HepG2 (cell line): ENCODE measurements at regions not wholly inside any gene's neighbourhood (a gene's known extent, or its start where the extent isn't known, plus 50 kb on each side); places are given as distances from the start of the nearest gene placed in this dataset.
A peak's percentile ranks its signal among the peaks of the same experiment; 100 is the strongest.

Experiments used
- ATAC-seq: fragments of 200-7000 bp; cut with Tn5 transposase; 3 replicates; pipeline ENCODE4 v1.9.1; 2020; ENCODE audit warnings: mild to moderate bottlenecking, moderate library complexity
- BruUV-seq: library from RNA; stranded (reverse); fragments of 400-500 nt; replicated peaks from 2 replicates; lab custom pipeline; 2021; lab: Mats Ljungman, UMichigan
- CTCF ChIA-PET: fragments of 300-600 bp; formaldehyde crosslinking; extraction: SDS; loops from one replicate; lab custom pipeline; 2021; ENCODE audit warnings: low total read pairs, inconsistent platforms, low intra/inter-chr PET ratio; lab: Yijun Ruan, JAX
- POLR2A ChIA-PET: fragments of 350-600 bp; sonication (Branson Sonifier 250); formaldehyde crosslinking; loops from one replicate; lab custom pipeline; 2020; ENCODE audit warnings: antibody characterized with exemption, inconsistent platforms; lab: Yijun Ruan, JAX
- DNase-seq: peaks from one replicate; pipeline ENCODE4 v3.0.0-alpha.2; 2015; ENCODE audit warnings: low spot score
- FAIRE-seq: peaks from 3 replicates; lab custom pipeline; 2011; peaks lifted over from hg19 to GRCh38; lab: Jason Lieb, UNC
- H2AFZ ChIP-seq: one replicate; pipeline ENCODE4 v1.6.1; 2011; ENCODE audit warnings: low read length, inconsistent platforms
- H3K27ac ChIP-seq: fragments of 300-600 bp; 3 replicates; pipeline ENCODE4 v1.8.0; 2011; ENCODE audit warnings: mixed run types, mild to moderate bottlenecking, mixed read lengths, low read length, inconsistent platforms; ENCODE audit not compliant: insufficient read depth; ENCODE audit errors: extremely low read length
- H3K27me3 ChIP-seq, 2 experiments: fragments of 200-600 bp in 1 of 2; 2 replicates in 1 of 2; 3 replicates in 1 of 2; pipeline versions ENCODE4 v1.6.0 to v1.8.0; 2011; ENCODE audit warnings: low read length in 2 of 2, mild to moderate bottlenecking in 2 of 2, moderate library complexity in 2 of 2, inconsistent platforms in 1 of 2; ENCODE audit not compliant: insufficient read depth in 2 of 2, control insufficient read depth in 1 of 2
- H3K36me3 ChIP-seq, 2 experiments: fragments of 200-600 bp in 1 of 2; replicated peaks in 1 of 2; 2 replicates in 1 of 2; 3 replicates in 1 of 2; pipeline versions ENCODE4 v1.5.1 to v1.8.0; 2011; ENCODE audit warnings: low read length in 2 of 2, inconsistent platforms in 1 of 2; ENCODE audit not compliant: insufficient read depth in 2 of 2, control insufficient read depth in 1 of 2
- H3K4me1 ChIP-seq: 2 replicates; pipeline ENCODE4 v1.5.1; 2012; ENCODE audit warnings: low read length, inconsistent platforms; ENCODE audit not compliant: insufficient read depth
- H3K4me2 ChIP-seq: 2 replicates; pipeline ENCODE4 v1.6.0; 2011; ENCODE audit warnings: low read depth, low read length, inconsistent platforms
- H3K4me3 ChIP-seq, 3 experiments: fragments of 200-600 bp in 1 of 3; sonication (generic), shearing (Covaris generic) in 1 of 3; replicated peaks in 1 of 3; 2 replicates each; pipeline ENCODE4 v1.5.1; 2011 to 2016; ENCODE audit warnings: low read length in 3 of 3, inconsistent platforms in 2 of 3, low read depth in 2 of 3, mild to moderate bottlenecking in 2 of 3, control low read depth in 1 of 3, mixed read lengths in 1 of 3; ENCODE audit not compliant: insufficient read depth in 1 of 3
- H3K79me2 ChIP-seq: one replicate; pipeline ENCODE4 v1.6.1; 2011; ENCODE audit warnings: low read length, inconsistent platforms; ENCODE audit not compliant: insufficient read depth
- H3K9ac ChIP-seq: 2 replicates; pipeline ENCODE4 v1.6.0; 2011; ENCODE audit warnings: mild to moderate bottlenecking, low read depth, low read length, inconsistent platforms; ENCODE audit not compliant: insufficient read depth
- H3K9me3 ChIP-seq: 2 replicates; pipeline ENCODE4 v1.5.1; 2012; ENCODE audit warnings: mild to moderate bottlenecking, low read length
- H4K20me1 ChIP-seq: 2 replicates; pipeline ENCODE4 v1.6.0; 2011; ENCODE audit warnings: inconsistent platforms, mild to moderate bottlenecking, low read length, moderate library complexity; ENCODE audit not compliant: insufficient read depth
- HCFC1 ChIP-seq: fragments of 150-350 bp; IDR thresholded peaks from 2 replicates; pipeline ENCODE4 v1.6.1; 2014; ENCODE audit warnings: low read depth, low read length
- HMGXB3 ChIP-seq: sonication (generic); formaldehyde crosslinking; IDR thresholded peaks from 2 replicates; pipeline ENCODE4 v1.4.0; 2020; ENCODE audit warnings: missing genetic modification reagents, borderline replicate concordance
- NFYB ChIP-seq: sonication (generic); formaldehyde crosslinking; IDR thresholded peaks from 2 replicates; pipeline ENCODE4 v1.4.0; 2020; ENCODE audit warnings: missing genetic modification reagents
- NFYC ChIP-seq: IDR thresholded peaks from 2 replicates; pipeline ENCODE4 v1.6.1; 2016; ENCODE audit warnings: missing genetic modification reagents, missing compliant biosample characterization
- NR2C2 ChIP-seq: sonication (generic); formaldehyde crosslinking; IDR thresholded peaks from 2 replicates; pipeline ENCODE4 v1.4.0; 2020; ENCODE audit warnings: missing genetic modification reagents, mild to moderate bottlenecking, moderate library complexity, borderline replicate concordance
- ONECUT2 ChIP-seq: sonication (generic); formaldehyde crosslinking; IDR thresholded peaks from 2 replicates; pipeline ENCODE4 v1.4.0; 2020; ENCODE audit warnings: missing genetic modification reagents
- PATZ1 ChIP-seq: sonication (generic); formaldehyde crosslinking; IDR thresholded peaks from 2 replicates; pipeline ENCODE4 v1.4.0; 2020; ENCODE audit warnings: missing genetic modification reagents
- SUZ12 ChIP-seq: fragments of 150-350 bp; IDR thresholded peaks from 2 replicates; pipeline ENCODE4 v1.6.1; 2014; ENCODE audit warnings: low read depth, low read length
- TEAD3 ChIP-seq: optimal IDR thresholded peaks from 2 replicates; pipeline ENCODE3; 2016; ENCODE audit warnings: borderline replicate concordance
- ZGPAT ChIP-seq: IDR thresholded peaks from 2 replicates; pipeline ENCODE4 v1.6.1; 2016; ENCODE audit warnings: mild to moderate bottlenecking
- ZNF143 ChIP-seq: sonication (generic); formaldehyde crosslinking; IDR thresholded peaks from 2 replicates; pipeline ENCODE4 v1.4.0; 2020; ENCODE audit warnings: missing genetic modification reagents
- ZNF280B ChIP-seq: sonication (generic); formaldehyde crosslinking; IDR thresholded peaks from 2 replicates; pipeline ENCODE4 v1.5.0; 2020; ENCODE audit warnings: missing genetic modification reagents, mild to moderate bottlenecking, borderline replicate concordance
- ZNF382 ChIP-seq: sonication (generic); formaldehyde crosslinking; IDR thresholded peaks from 2 replicates; pipeline ENCODE4 v1.5.0; 2020; ENCODE audit warnings: missing genetic modification reagents, mild to moderate bottlenecking, borderline replicate concordance
- ZNF644 ChIP-seq: IDR thresholded peaks from 2 replicates; pipeline ENCODE4 v1.6.1; 2016; ENCODE audit warnings: low read depth
- WGBS: methylation state at CpG from one replicate; pipeline ENCODE4 v1.1.6; 2017; ENCODE audit warnings: low lambda C conversion rate; 5-methylcytosine and 5-hydroxymethylcytosine counted together
- in situ Hi-C: cut with HindIII; loops from 2 replicates; pipeline ENCODE4 v1.10.0; 2017; ENCODE audit warnings: low pct_unique_long_range_greater_than_20kb; ENCODE audit not compliant: extremely low pct_ligation_motif_present
- intact Hi-C: fragments of 100-400 bp; cut with micrococcal nuclease; formaldehyde crosslinking; loops from one replicate; pipeline ENCODE4 v1.10.0; 2022; ENCODE audit not compliant: unreplicated experiment

- no peak overlapping the region for H2AFZ ChIP-seq
- H3K4me3 ChIP-seq = no peak overlapping the region
- peaks cover 95% of the 10 kb centered on the region for H3K4me1 ChIP-seq
- no peaks in the 10 kb centered on the region for H3K79me2 ChIP-seq
- H3K4me2 ChIP-seq = no peak overlapping the region
- ATAC-seq (0 out of 3 replicates have a peak, but pooled peaks have one; percentile 4), DNase-seq (peak; percentile 59), FAIRE-seq (no peak)
- no peaks in the 10 kb centered on the region for H3K27me3 ChIP-seq
- no peak overlapping the region for H3K9ac ChIP-seq
- no TSS peak for BruUV-seq
- intact Hi-C loops (loop anchor here (5.0 kb wide), 1 partner anchor 187 kb away; no protein-coding TSS in a partner anchor), in situ Hi-C loops (loop anchor here (5.0 kb wide), 1 partner anchor 537 kb away; no protein-coding TSS in a partner anchor)
- H3K9me3 ChIP-seq = no peaks in the 10 kb centered on the region
- H4K20me1 ChIP-seq = no peaks in the 10 kb centered on the region
- WGBS = 95% methylated on average over 10 of the region's 10 CpGs
- no peaks in the 10 kb centered on the region for H3K36me3 ChIP-seq
- CTCF ChIA-PET = no interaction called here
- H3K27ac ChIP-seq = no peak overlapping the region
- POLR2A ChIA-PET = interaction anchor here (0.6 to 7.3 kb wide), 7 partner anchors 15 to 283 kb away, joined by 3 to 169 read pairs (median 4); partner anchors contain the start of gene ZFP36L2
- no peak for TF ChIP-seq ONECUT2
- TF ChIP-seq ZNF644 (CRISPR knock-in tag) = 0 out of 2 replicates have a peak, but pooled peaks have one; percentile 15
- peak; percentile 80; the same call in 1 of the 2 replicates for TF ChIP-seq NR2C2 (CRISPR knock-in tag)
- 0 out of 2 replicates have a peak, but pooled peaks have one; percentile 27 for TF ChIP-seq ZGPAT (CRISPR knock-in tag)
- 0 out of 2 replicates have a peak, but pooled peaks have one; percentile 32 for TF ChIP-seq ZNF280B (CRISPR knock-in tag)
- TF ChIP-seq NFYB (CRISPR knock-in tag) = peak; percentile 46; the same call in 1 of the 2 replicates
- peak; percentile 39; the same call in 1 of the 2 replicates for TF ChIP-seq SUZ12
- TF ChIP-seq TEAD3 = peak; percentile 15
- peak; percentile 90 for TF ChIP-seq ZNF143 (CRISPR knock-in tag)
- TF ChIP-seq PATZ1 (CRISPR knock-in tag) = 0 out of 2 replicates have a peak, but pooled peaks have one; percentile 12
- peak; percentile 98 for TF ChIP-seq HMGXB3 (CRISPR knock-in tag)
- TF ChIP-seq ZNF382 (CRISPR knock-in tag) = no peak
- TF ChIP-seq NFYC = peak; percentile 70
- peak; percentile 69 for TF ChIP-seq HCFC1
These were observed 152.5 kb upstream of the HAAO start for GRCh38 chr2:42944779-42945415.
